H1 (cell line): ENCODE measurements at regions not wholly inside any gene's neighbourhood (a gene's known extent, or its start where the extent isn't known, plus 50 kb on each side); places are given as distances from the start of the nearest gene placed in this dataset.

Source experiments
- CTCF ChIA-PET: fragments of 300-600 bp; sonication (Branson Sonifier 250); formaldehyde crosslinking; loops from one replicate; lab custom pipeline; 2021; ENCODE audit not compliant: partially characterized antibody; lab: Charles Lee
- POLR2A ChIA-PET: fragments of 300-600 bp; sonication (Branson Sonifier 250); formaldehyde crosslinking; loops from one replicate; lab custom pipeline; 2021; ENCODE audit warnings: inconsistent platforms; ENCODE audit not compliant: partially characterized antibody; lab: Charles Lee
- DNase-seq, 2 experiments: peaks; one replicate each; pipeline versions ENCODE4 v3.0.0 to v3.0.0-alpha.2; 2010 to 2022; ENCODE audit warnings: low spot score in 2 of 2, low read depth in 1 of 2, mixed read lengths in 1 of 2
- FAIRE-seq: peaks from 2 replicates; lab custom pipeline; 2011; peaks lifted over from hg19 to GRCh38; lab: Jason Lieb, UNC
- H2AFZ ChIP-seq: 2 replicates; pipeline ENCODE4 v1.8.1; 2012; ENCODE audit warnings: low read length, inconsistent platforms
- H2AK5ac ChIP-seq: 2 replicates; pipeline ENCODE4 v1.6.1; 2013; ENCODE audit warnings: low read depth, low read length
- H2BK120ac ChIP-seq: replicated peaks from 2 replicates; pipeline ENCODE3; 2013; ENCODE audit warnings: low read depth, low read length, inconsistent platforms
- H2BK12ac ChIP-seq: 2 replicates; pipeline ENCODE4 v1.6.1; 2013; ENCODE audit warnings: low read depth, low read length
- H2BK15ac ChIP-seq: 2 replicates; pipeline ENCODE4 v1.6.1; 2013; ENCODE audit warnings: low read length
- H2BK20ac ChIP-seq: 2 replicates; pipeline ENCODE4 v1.6.1; 2013; ENCODE audit warnings: low read length
- H2BK5ac ChIP-seq: 2 replicates; pipeline ENCODE4 v1.6.1; 2013; ENCODE audit warnings: low read depth, low read length
- H3K14ac ChIP-seq: 2 replicates; pipeline ENCODE4 v1.6.1; 2013; ENCODE audit warnings: inconsistent platforms; ENCODE audit not compliant: insufficient read length
- H3K18ac ChIP-seq: 2 replicates; pipeline ENCODE4 v1.6.1; 2013; ENCODE audit warnings: low read length; ENCODE audit errors: extremely low read depth
- H3K23ac ChIP-seq: 2 replicates; pipeline ENCODE4 v1.6.1; 2013; ENCODE audit warnings: inconsistent platforms; ENCODE audit not compliant: insufficient read length
- H3K23me2 ChIP-seq: 2 replicates; pipeline ENCODE4 v1.6.1; 2013; ENCODE audit warnings: low read depth, low read length
- H3K27ac ChIP-seq: 2 replicates; pipeline ENCODE4 v1.6.1; 2011; ENCODE audit warnings: low read depth, low read length, inconsistent platforms
- H3K27me3 ChIP-seq, 4 experiments: replicated peaks in 1 of 4; 1 replicate in 1 of 4; 2 replicates in 3 of 4; pipeline versions ENCODE4 v1.6.1 to v1.8.1; 2011 to 2013; ENCODE audit warnings: low read length in 3 of 4, mild to moderate bottlenecking in 3 of 4, inconsistent platforms in 2 of 4, mixed read lengths in 2 of 4, moderate library complexity in 1 of 4; ENCODE audit not compliant: control insufficient read depth in 3 of 4, insufficient read depth in 3 of 4; ENCODE audit errors: extremely low read depth in 1 of 4
- H3K36me3 ChIP-seq, 4 experiments: 2 replicates each; pipeline versions ENCODE4 v1.6.1 to v1.8.1; 2011 to 2013; ENCODE audit warnings: mild to moderate bottlenecking in 4 of 4, low read length in 3 of 4, moderate library complexity in 2 of 4, control low read depth in 1 of 4, inconsistent platforms in 1 of 4; ENCODE audit not compliant: insufficient read depth in 4 of 4, control insufficient read depth in 2 of 4
- H3K4ac ChIP-seq: replicated peaks from 2 replicates; pipeline ENCODE3; 2013; ENCODE audit warnings: low read length, low read depth, mixed read lengths, inconsistent platforms; ENCODE audit not compliant: insufficient read length
- H3K4me1 ChIP-seq, 4 experiments: replicated peaks in 1 of 4; 1 replicate in 1 of 4; 2 replicates in 3 of 4; pipeline versions ENCODE4 v1.6.1 to v1.8.1; 2011 to 2013; ENCODE audit warnings: low read length in 3 of 4, inconsistent platforms in 2 of 4, mixed read lengths in 1 of 4; ENCODE audit not compliant: insufficient read depth in 4 of 4, control insufficient read depth in 3 of 4
- H3K4me2 ChIP-seq, 2 experiments: 2 replicates each; pipeline versions ENCODE4 v1.6.1 to v1.8.1; 2011 to 2013; ENCODE audit warnings: low read depth in 2 of 2, low read length in 2 of 2, control low read depth in 1 of 2, inconsistent platforms in 1 of 2, mild to moderate bottlenecking in 1 of 2; ENCODE audit not compliant: insufficient read depth in 1 of 2
- H3K4me3 ChIP-seq, 4 experiments: fragments of 200-600, 300-600 bp in 1 of 4; sonication (generic), shearing (Covaris generic), sonication (Bioruptor Twin) in 1 of 4; 2 replicates each; pipeline versions ENCODE4 v1.5.1 to v1.8.1; 2011 to 2016; ENCODE audit warnings: low read length in 4 of 4, low read depth in 3 of 4, control low read depth in 2 of 4, inconsistent platforms in 2 of 4, mild to moderate bottlenecking in 2 of 4, mixed read lengths in 1 of 4, moderate library complexity in 1 of 4; ENCODE audit not compliant: insufficient read depth in 2 of 4; ENCODE audit errors: extremely low read depth in 1 of 4
- H3K56ac ChIP-seq: replicated peaks from 2 replicates; pipeline ENCODE3; 2013; ENCODE audit warnings: low read depth, mild to moderate bottlenecking, mixed read lengths, low read length, inconsistent platforms; ENCODE audit not compliant: insufficient read length
- H3K79me1 ChIP-seq: 2 replicates; pipeline ENCODE4 v1.6.1; 2013; ENCODE audit warnings: low read depth, low read length, control low read depth
- H3K79me2 ChIP-seq, 2 experiments: 2 replicates each; pipeline versions ENCODE4 v1.6.1 to v1.8.1; 2012 to 2013; ENCODE audit warnings: low read length in 2 of 2, mild to moderate bottlenecking in 2 of 2, inconsistent platforms in 1 of 2; ENCODE audit not compliant: insufficient read depth in 2 of 2, control insufficient read depth in 1 of 2
- H3K9ac ChIP-seq, 4 experiments: replicated peaks in 1 of 4; 1 replicate in 1 of 4; 2 replicates in 3 of 4; pipeline versions ENCODE4 v1.6.1 to v1.8.1; 2011 to 2013; ENCODE audit warnings: low read depth in 3 of 4, low read length in 3 of 4, control low read depth in 2 of 4, mild to moderate bottlenecking in 2 of 4, moderate library complexity in 2 of 4, inconsistent platforms in 1 of 4; ENCODE audit errors: extremely low read depth in 1 of 4
- H3K9me3 ChIP-seq, 2 experiments: 2 replicates each; pipeline versions ENCODE4 v1.6.1 to v1.8.1; 2012 to 2013; ENCODE audit warnings: mild to moderate bottlenecking in 2 of 2, moderate library complexity in 2 of 2, control low read depth in 1 of 2, inconsistent platforms in 1 of 2, low read depth in 1 of 2, low read length in 1 of 2, mixed read lengths in 1 of 2; ENCODE audit not compliant: insufficient read depth in 2 of 2
- H4K20me1 ChIP-seq, 2 experiments: replicated peaks in 1 of 2; 2 replicates each; pipeline versions ENCODE3 to v1.8.1; 2011 to 2013; ENCODE audit warnings: inconsistent platforms in 2 of 2, low read length in 2 of 2, mild to moderate bottlenecking in 1 of 2; ENCODE audit not compliant: insufficient read depth in 2 of 2, control insufficient read depth in 1 of 2
- H4K5ac ChIP-seq: 2 replicates; pipeline ENCODE4 v1.6.1; 2013; ENCODE audit warnings: low read length, low read depth, mixed read lengths, inconsistent platforms; ENCODE audit not compliant: insufficient read length
- H4K8ac ChIP-seq: 2 replicates; pipeline ENCODE4 v1.8.0; 2013; ENCODE audit warnings: mild to moderate bottlenecking, moderate library complexity, low read length, inconsistent platforms; ENCODE audit not compliant: insufficient read depth; ENCODE audit errors: extremely low read depth
- H4K91ac ChIP-seq: replicated peaks from 2 replicates; pipeline ENCODE3; 2013; ENCODE audit warnings: low read length, mixed read lengths, inconsistent platforms; ENCODE audit not compliant: insufficient read length
- GTF2F1 ChIP-seq: IDR thresholded peaks from 2 replicates; pipeline ENCODE4 v1.6.1; 2012; ENCODE audit warnings: low read depth, low read length, improper control_type of control experiment, borderline replicate concordance
- MAX ChIP-seq: IDR thresholded peaks from 2 replicates; pipeline ENCODE4 v1.6.1; 2012; ENCODE audit warnings: inconsistent platforms
- POLR2A ChIP-seq, 2 experiments: IDR thresholded peaks; 1 replicate in 1 of 2; 2 replicates in 1 of 2; pipeline ENCODE4 v1.6.1; 2011; ENCODE audit warnings: low read depth in 2 of 2, low read length in 2 of 2, mild to moderate bottlenecking in 2 of 2; ENCODE audit errors: control extremely low read depth in 1 of 2
- RNF2 ChIP-seq: fragments of 200-900, 300-1000 bp; sonication (generic); IDR thresholded peaks from 2 replicates; pipeline ENCODE4 v1.7.1; 2016; ENCODE audit warnings: borderline replicate concordance, low read depth, mild to moderate bottlenecking, antibody characterized with exemption, low read length; ENCODE audit not compliant: poor library complexity, severe bottlenecking; ENCODE audit errors: missing control alignments
- WGBS, 2 experiments: shearing (Covaris generic) in 1 of 2; methylation state at CpG; one replicate each; pipeline versions ENCODE4 v1.1.6 to v1.1.7; 2013 to 2015; ENCODE audit warnings: low lambda C conversion rate in 2 of 2, mixed read lengths in 2 of 2, inconsistent platforms in 1 of 2, low coverage in 1 of 2, missing lambda C conversion rate in 1 of 2; ENCODE audit not compliant: insufficient replicate concordance in 2 of 2, insufficient coverage in 1 of 2, insufficient read length in 1 of 2; ENCODE audit errors: extremely low coverage in 1 of 2, missing lambda C conversion rate in 1 of 2; 5-methylcytosine and 5-hydroxymethylcytosine counted together
- TF ChIP-seq, protein P1 (sequence below): IDR thresholded peaks from 2 replicates; pipeline ENCODE4 v1.6.1; 2012; ENCODE audit warnings: low read length, inconsistent platforms

- no peak overlapping the region for H3K14ac ChIP-seq
- TF ChIP-seq, protein P1, sequence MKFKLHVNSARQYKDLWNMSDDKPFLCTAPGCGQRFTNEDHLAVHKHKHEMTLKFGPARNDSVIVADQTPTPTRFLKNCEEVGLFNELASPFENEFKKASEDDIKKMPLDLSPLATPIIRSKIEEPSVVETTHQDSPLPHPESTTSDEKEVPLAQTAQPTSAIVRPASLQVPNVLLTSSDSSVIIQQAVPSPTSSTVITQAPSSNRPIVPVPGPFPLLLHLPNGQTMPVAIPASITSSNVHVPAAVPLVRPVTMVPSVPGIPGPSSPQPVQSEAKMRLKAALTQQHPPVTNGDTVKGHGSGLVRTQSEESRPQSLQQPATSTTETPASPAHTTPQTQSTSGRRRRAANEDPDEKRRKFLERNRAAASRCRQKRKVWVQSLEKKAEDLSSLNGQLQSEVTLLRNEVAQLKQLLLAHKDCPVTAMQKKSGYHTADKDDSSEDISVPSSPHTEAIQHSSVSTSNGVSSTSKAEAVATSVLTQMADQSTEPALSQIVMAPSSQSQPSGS = no peak
- TF ChIP-seq RNF2 (no peak), POLR2A (IDR thresholded peaks at IDR 0.05; ENCODE audit: control extremely low read depth in 1 of 2, low read depth in 2 of 2, low read length in 2 of 2) (no peak), GTF2F1 (no peak), MAX (no peak)
- TF ChIP-seq, all 59 proteins: peak for 0
- Histone ChIP-seq H3K56ac (no peak overlapping the region), H4K91ac (no peak overlapping the region), H3K27me3 (no peaks in the 10 kb centered on the region), H3K4me3 (no peak overlapping the region), H3K27ac (no peak overlapping the region), H2BK5ac (no peak overlapping the region), H3K79me1 (no peaks in the 10 kb centered on the region), H3K36me3 (no peaks in the 10 kb centered on the region), H3K9ac (no peak overlapping the region), H3K18ac (no peak overlapping the region), H3K9me3 (no peaks in the 10 kb centered on the region), H4K8ac (no peak overlapping the region), H3K23me2 (no peaks in the 10 kb centered on the region), H3K4ac (no peak overlapping the region), H3K23ac (no peak overlapping the region), H4K5ac (no peak overlapping the region), H2BK120ac (no peak overlapping the region), H4K20me1 (no peaks in the 10 kb centered on the region), H2BK20ac (no peak overlapping the region), H2AFZ (no peak overlapping the region), H3K4me2 (no peak overlapping the region), H3K79me2 (no peaks in the 10 kb centered on the region), H2BK12ac (no peak overlapping the region), H2BK15ac (no peak overlapping the region), H3K4me1 (no peaks in the 10 kb centered on the region), H2AK5ac (no peak overlapping the region)
- DNase-seq (no peak), FAIRE-seq (no peak)
- ChIA-PET POLR2A (no interaction called here), CTCF (no interaction called here)
- WGBS, 2 experiments = 91 to 100% methylated on average over 1 to 2 of the region's 2 CpGs
These were observed 198.2 kb upstream of the OSR1 start for GRCh38 chr2:19556648-19557047.
